Kidney glomerular epithelial cell (primary cell): ENCODE measurements at regions not wholly inside any gene's neighbourhood (a gene's known extent, or its start where the extent isn't known, plus 50 kb on each side); places are given as distances from the start of the nearest gene placed in this dataset.

Experiments used
- DNase-seq: peaks from one replicate; lab custom pipeline; 2025; lab: John Stamatoyannopoulos, UW

DNA sequence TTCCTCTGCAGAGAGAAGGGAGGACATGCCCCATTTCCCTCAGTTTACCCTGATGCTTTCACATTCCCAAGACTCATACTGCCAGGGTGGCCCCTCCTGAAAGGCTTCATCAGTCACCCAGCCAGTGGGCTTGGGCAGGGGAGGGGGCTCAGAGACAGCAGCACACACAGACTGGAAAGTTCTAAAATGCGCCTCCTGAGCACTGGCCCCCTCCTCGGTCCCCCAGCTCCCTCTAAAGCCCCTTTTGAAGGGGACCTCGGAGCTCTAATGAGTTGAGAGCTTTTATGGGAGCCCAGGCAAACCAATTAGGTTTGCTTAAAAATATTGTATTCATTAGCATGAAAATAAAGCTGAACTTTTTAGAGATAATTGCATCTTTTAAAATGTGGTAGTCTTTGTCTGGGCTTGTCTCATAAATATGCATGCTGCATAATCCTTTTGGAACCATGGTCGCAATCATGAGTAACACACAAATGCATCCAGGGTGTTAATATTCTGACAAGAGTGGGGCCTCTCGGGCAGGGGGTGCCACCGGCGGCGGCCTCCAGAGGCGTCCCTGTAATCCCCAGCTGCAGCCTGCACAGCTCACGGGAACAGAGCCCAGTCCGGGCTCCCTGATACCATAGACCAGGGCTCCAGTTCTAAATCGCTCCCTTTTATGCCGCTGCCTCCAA lies 78.5 kb downstream of the RPLP1 start:
- no peak for DNase-seq

DNA sequence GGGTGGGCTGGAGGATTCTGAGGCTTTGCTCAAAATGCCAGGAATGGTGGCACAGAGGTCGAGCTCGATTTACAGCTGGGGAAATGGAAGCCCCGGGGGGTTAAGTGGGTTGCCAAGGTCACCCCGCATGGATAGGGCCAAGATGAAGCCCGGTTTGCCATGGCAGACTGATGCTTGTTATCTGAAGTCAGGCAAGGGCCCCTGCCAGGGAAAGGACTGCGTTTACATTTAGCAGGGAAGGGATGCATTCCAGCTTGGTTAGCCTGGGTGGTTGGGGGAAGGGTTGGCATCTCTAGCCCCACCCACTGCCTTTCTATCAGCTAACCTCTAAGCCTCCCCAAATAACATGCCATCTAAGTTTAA lies 79.0 kb downstream of the RPLP1 start:
- DNase-seq, result no peak

DNA sequence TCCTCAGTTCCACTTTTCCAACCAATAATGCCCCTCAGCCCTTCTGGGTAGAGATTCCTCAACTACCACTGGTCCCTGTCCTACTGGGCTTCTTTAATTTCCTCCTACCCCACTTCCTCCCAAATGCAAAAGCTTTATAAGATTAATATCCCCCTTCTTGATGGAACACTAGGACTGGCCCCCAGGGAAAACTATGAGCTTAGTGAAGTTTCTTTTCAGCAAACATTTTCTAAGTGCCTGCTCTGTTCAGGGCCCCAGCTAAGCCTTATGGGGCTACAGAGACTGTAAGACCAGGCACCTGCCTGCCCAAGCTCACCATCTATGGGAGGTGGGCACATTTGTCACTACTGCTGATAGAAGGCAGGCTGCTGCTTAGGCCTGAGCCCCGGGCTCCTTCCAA lies 79.4 kb downstream of the RPLP1 start:
- DNase-seq, result no peak

DNA sequence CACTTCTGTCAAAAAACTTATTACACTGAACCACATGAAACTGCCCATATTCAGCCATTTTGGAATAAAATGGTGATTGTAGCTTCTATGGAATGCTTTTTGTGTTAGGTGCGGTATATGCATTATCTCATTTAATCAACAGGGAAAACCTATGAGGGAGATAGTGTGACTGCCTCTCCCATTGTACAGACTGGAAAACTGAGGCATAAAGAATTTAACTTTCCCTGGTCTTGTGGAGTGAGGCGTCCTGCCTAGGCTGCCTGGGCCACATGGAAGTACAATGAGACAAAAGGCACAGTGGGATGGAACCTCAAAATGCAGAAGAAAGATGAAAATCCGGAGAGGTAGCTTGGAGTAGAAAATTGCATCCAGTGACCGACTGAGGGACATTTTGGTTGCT lies 80.2 kb downstream of the RPLP1 start:
- DNase-seq, result no peak

DNA sequence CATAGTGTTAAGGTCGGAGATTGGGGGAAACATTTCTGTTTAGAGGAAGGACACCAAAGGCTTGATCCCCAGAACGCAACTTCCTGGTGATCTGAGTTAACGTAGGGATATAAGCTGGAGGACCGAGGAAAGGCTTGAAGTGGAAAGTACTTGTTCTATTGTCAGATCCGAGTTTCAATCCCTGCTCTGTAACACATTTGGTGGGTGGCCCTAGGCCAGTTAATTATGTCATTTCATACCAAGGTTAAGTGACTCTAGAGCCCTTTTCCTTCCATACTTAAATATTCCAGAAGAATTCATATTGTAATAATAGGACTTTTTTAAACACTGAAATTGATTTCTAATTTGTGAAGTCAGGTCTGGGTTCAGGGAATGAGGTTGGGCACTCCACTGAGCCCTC lies 80.9 kb downstream of the RPLP1 start:
- DNase-seq, result no peak

DNA sequence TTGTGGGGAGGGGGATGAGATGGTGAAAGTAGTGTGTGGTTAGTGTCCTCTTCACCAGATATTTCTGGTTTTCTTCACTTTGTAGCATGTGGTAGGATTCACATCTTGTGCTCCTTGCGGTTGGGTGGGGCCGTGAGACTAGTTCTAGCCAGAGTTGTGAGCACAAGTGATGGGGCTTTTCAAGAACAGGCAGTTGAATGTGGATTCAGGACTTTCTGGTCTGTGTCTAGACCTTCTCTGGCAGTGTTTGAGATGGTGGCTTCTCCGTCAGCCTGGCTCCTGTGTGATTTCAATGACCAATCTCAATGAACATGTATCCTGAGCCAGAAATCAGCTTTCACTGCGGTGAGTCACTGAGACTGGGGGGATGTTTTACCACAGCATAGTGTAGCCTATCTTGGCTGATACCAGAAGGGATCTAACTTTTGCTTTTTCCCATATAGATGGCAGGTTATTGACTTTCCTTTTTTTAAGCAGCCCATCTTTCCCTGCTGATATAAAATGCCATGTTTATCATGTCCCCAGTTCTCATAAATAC lies 82.6 kb downstream of the RPLP1 start:
- DNase-seq, result no peak

DNA sequence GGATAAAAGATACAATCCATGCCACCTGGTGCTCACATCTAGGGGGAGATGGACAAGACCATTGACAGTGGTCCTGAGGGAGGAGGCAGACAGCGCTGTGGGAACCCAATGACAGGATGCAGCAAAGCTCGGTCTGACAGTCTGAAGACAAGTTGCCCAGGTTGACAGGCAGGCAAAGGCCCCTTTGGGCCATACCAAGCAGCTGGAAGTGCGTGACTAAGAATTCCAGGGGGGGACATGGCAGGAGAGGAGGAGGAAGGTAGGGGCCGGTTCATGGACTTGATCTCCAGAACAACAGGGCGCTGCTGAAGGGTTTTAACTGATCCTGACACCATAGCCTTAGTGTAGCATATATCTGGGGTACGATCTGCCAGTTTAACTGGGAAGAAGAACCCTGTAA lies 83.4 kb downstream of the RPLP1 start:
- DNase-seq, result no peak

DNA sequence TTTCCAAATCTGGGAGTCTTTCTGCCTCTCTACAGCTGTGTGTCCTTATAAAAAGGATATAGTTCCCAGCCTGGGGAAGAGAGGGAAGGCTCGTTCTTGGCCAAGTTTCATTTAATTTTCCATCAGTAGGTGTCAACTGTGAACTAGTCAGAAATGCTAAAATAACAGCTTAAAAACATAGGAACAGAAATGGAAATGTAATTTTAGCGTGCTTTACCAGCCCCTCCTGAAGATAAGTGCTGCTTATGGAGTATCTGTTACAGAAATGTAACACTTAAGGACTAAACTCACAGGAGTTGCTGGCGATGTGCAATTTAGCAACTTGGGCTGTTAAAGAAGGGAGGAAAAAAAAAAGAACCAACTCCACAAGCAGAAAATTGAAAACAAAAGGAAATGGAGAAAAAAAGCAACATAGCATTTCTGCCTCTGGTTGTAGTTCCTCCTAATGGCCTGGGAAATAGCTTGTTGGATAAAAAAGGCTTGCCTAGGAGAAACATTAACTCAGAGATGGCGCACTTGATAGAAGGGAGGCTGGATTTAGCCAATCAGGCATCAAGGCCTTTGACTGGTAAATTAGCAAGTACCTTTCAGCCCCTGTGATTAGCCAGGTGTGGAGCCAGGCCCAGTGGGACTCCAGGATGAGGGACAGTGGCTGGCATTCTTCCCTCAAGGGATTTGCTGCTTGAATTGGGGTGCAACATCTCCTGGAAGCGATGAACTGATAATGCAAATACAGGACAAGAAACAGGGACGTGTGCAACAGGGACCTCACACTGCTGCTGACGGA lies 84.3 kb downstream of the RPLP1 start:
- no peak for DNase-seq

DNA sequence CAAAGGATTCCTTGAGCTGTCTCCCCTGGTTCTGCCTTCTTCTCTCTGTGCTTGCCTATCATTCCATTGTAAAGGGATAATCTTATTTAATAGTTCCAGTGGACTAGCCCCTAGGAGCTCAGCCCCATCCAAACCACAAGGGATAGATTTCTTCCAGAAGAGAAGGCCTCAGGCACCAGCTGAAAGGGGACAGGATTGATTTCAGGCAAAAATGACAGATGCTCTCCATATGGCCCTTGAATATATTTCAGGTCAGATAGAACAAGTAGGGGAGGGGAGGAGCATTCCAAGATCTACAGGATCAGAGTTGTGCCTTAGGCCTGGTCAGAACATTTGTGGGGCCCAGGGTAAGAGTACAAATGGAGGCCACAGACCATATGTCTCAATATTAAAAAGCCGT lies 85.3 kb downstream of the RPLP1 start:
- no peak for DNase-seq

DNA sequence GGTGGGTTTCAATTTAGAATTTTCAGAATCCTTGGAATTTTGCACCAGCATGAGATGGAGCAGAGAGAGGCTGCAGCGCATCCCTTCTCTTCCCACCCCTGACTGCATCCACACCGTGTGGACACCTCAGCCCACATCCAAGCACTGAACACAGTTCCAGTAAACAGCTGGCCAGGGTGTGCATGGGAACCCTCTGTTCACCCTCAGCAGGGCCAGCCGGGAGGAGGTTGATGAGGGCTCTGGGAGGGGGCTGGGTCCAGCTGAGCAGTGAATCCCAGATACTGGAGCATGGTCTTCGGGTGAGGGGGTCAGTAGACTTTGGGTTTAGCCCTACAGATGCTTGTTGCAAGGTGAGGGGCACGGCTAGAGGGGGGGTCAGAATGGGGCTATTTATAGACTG lies 85.8 kb downstream of the RPLP1 start:
- DNase-seq, result no peak

DNA sequence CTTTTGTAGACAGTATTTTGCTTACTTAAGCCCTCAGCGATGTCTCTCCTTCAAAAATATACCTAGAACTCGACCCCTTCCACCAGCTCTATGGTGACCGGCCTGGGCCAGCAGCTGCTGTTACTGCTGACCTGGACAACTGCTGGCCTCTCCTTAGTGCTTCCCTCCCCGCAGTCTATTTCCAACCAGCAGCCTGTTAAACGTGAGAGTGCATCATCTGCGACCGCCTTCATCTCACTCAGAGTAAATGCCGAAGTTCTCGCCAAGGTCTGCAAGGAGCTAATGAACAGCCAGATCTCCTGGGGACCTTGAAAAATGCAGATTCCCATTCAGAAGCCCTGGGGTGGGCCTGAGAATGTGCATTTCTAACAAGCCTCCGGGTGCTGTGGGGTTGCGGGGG lies 86.7 kb downstream of the RPLP1 start:
- no peak for DNase-seq

DNA sequence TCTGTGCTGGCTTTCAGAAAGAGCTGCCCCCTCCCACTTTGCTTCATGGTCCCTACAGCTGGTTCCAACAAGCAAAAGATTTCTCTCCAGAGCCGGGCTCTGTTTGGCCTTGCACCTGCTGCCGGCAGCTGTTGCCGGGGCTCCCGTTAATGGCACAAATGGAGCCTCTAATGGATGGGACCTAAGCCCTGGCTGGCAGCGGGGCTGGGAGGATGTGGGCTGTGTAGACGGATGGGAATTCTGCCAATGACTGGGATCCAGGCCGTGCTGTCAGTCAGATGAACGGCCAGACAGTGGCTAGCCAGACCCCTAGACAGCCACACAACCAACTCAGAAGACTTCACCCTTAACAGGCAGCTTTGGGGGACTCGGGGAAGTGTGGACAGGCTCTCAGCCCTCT lies 88.0 kb downstream of the RPLP1 start:
- DNase-seq, result no peak

DNA sequence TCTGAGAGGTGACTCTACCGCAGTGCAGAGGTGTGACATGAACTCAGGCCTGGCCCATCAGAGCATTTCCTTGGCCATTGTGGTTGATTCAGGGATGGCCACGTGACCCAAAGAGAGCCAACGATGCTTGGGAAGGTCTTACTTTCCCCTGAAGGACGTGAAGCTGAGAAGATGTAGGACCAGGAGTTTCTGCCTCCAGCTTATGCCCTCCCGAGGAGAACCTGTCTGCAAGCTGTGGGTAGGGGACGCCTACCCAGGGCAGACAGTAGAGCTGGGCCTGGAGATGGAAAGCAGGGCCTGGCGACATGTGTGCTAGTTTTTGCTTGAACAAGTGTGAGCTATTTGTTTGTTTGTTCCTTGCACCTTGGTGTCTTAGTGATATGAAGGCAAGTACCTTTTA lies 89.4 kb downstream of the RPLP1 start:
- DNase-seq, result no peak

DNA sequence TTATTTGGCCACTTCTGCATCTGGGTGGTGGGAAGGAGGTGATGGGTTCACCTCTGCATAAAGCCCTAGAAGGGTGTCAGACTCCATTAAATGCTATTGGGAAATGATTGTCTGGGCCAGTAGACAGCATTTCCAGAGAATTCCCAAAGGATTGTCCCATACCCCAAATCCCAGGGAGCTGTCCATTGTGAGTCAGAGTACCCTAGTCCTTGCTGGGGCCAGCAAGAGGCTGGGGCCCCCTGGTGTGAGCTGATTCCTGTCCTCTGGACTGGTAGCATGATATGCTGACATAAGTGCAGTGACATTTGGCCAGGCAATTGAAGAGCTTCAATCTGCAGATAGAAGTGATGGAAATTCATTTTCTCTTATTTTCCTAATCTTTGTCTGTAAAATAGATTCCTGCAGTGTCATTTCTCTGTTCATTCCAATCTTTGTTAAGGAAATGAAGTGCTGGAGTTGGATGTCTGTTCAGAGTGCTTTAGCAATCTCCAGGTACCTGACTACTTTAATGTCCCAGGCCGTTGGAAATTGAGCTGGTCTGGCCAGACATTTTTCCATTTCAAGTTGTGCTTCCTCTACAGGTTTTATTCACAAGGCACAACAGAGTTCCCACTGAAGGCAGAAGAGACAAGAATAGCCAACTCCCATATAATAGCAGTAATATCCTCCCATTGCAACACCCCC lies 91.2 kb downstream of the RPLP1 start:
- DNase-seq, result no peak

DNA sequence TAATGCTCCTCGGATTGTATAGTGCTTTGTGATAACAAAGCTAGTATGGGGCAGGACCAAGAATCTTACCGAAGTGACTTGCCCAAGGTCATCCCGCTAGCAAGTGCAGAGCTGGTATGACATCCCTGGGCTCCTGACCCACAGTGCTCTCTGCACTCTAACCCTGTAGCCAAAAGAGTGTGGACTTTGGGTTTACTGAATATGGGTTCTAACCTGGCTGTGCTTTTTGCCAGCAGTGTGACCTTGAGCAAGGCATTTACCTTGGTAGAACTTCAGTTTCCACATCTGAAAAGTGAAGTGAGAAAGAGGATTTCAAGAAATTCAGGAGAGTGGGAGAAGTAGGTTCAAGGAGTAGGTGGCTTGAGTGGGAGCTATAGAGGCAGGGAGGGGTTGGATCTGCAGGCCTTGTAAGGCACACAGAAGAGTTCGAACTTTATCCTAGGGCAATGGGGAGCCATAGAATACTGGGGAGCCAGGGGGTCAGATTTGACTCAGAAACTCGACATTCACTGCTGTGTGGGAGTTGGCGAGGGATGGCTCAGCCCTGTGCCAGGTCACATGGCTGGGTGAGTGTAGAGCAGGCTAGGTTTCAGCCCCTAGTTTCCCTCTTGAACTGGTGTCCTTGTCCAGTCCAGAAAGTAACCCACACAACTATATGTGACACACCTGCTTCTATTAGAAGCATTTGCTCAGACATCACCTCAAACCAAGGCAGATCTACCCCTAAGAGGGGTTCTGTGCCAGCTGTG lies 91.9 kb downstream of the RPLP1 start:
- no peak for DNase-seq

DNA sequence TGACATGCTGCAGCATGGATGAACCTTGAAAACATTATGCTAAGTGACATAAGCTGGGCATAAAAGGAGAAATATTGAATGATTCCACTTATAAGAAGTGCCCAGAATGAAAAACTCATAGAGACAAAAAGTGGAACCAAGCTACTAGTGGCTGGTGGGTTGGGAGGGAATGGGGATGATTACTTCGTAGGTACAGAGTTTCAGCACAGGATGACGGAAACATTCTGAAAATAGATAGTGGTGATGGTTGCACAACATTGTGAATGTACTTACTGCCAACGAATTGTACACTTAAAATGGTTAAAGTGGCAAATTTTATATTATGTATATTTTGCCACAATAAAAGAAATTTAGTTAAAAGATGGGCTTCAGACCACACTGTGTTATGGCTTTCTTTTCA lies 93.6 kb downstream of the RPLP1 start:
- no peak for DNase-seq

DNA sequence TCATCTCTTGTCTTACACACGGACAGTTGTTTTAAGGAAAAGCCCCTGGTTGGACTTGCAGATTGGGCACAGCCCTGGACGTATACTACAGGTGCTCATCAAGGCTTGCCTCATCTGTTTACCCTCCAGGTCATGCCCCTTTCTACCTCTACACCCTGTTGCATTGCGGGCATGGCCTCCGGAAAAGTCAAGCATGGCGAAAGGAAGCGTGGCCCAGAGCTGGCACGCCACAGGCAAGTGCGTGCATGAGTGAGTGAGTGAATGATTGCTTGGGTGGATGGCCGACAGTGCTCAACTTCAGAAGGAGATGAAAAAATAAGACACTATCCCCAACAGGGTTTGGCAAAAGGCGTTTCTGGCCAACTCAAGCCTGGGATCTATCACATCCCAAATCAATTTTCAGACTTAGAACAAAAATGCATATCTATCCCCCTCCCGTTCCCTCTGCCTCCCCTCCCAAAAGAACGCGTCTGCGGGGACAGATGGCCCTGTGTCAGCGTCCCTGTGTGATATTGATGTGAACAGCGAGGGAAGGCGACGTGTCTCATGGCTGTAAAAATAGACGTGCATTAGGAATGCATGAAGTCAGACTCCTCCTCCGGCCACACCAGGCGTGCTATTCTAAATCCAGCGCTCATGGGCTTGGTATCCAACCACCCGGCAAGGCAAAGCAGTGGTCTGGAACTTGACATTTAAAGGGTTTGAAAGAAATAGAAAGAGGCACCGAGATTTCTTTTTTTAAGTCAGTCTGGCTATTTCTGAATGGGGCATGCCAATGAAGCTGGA lies 96.0 kb downstream of the RPLP1 start:
- DNase-seq, result peak; percentile 30

DNA sequence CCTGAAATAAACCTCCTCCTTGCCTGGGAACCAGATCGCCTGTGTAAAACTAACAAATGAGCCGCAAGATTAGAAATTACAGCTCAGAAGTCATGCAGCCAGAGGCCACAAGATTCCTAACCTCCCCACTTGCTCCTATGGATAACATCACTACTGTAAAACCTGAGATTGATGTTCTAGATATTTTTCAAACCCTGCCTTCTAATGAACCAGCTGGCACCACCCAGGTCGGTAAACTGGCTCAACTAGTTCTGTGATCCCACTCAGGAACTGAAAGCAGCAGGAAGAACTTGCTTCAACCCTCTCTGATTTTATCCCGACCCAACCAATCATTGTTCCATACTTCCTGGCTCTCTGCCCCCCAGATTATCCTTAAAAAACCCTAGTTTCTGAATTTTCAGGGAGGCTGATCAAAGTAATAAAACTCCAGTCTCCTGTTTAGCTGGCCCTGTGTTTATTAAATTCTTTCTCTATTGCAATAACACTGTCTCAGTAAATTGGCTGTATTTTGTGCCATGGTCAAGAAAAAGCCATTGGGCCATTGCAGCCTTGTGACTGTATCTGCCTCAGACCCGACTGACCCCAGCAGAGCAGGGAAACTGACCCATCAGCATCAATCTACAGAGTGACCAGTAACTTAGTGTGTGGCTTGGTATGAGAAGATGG lies 98.9 kb downstream of the RPLP1 start:
- DNase-seq, result no peak

DNA sequence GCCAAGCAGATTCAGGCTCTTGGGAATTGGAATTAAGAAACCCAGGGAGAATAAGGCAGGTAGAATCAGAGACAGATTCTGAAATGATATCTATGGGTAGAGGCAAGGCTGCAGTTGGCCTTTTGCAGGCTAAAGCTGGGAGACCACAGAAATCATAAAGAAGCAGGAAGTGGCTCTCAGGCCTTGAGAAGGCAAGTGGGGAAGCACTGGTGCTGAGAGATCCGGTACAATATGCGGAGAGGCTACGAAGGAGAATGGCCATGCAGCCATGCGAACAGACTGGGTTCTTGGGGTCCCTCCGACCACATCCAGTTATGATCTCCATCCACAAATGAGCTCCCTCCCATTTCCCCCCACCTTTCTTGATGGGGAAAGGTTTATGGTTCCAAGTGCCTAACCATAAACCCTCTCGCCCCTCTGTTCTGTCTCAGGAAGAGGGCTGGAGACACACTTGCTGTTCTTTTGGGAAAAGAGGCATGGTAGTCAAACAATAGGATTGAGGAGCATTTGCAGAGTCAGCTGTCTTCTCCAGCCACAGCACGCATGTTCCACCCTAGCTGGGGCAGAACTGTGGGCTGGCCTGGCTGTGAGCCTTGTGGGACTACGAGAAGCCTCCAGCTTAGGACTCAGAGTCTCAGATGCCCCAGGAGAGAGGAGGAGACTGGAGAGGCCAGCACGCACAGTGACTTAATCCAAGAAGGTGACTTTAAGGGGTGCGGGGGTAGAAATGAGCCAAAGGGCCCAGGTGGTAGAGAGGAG lies 99.6 kb downstream of the RPLP1 start:
- DNase-seq, result no peak

DNA sequence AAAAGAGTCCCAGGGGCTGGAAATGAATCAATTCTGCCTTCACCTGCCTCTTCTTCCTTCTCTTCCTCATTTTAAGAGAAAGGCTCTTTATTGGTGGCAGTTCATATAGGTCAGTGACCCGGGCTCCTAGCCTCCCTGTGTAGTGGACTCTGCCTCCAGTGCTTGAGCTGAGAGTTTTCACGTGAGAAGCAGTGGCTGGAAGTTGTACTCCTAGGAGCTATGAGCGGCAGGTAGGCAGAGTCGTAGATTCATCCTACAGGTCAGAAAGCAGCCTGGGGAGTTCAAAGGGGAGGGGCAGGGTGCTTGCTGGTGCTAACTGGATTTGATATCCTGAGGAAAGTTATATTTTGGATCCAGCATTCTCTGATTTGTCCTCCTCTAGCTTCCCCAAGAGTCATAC lies 101.1 kb downstream of the RPLP1 start:
- DNase-seq, result no peak
